Sigmoid colon (tissue), 3 donors: ENCODE measurements at regions not wholly inside any gene's neighbourhood (a gene's known extent, or its start where the extent isn't known, plus 50 kb on each side); places are given as distances from the start of the nearest gene placed in this dataset.

Experiments used
- CTCF ChIP-seq, 4 experiments: fragments of 450-650 bp in 3 of 4; fragments of 200-600 bp in 1 of 4; IDR thresholded peaks; one replicate each; pipeline ENCODE4 v1.5.1; 2016 to 2019; ENCODE audit warnings: antibody characterized with exemption in 4 of 4, mild to moderate bottlenecking in 3 of 4, moderate library complexity in 2 of 4
- POLR2A ChIP-seq, 2 donors: fragments of 450-650 bp; IDR thresholded peaks; one replicate each; pipeline ENCODE4 v1.6.1; 2016; ENCODE audit warnings: antibody characterized with exemption in 2 of 2, mild to moderate bottlenecking in 2 of 2, moderate library complexity in 2 of 2

GRCh38 chr9:16112116-16112515 lies 559.3 kb downstream of the CCDC171 start:
- TF ChIP-seq POLR2A (IDR thresholded peaks at IDR 0.05) (no peak), CTCF (IDR thresholded peaks at IDR 0.05) (no peak)
